Panc1 (cell line): ENCODE measurements at regions not wholly inside any gene's neighbourhood (a gene's known extent, or its start where the extent isn't known, plus 50 kb on each side); places are given as distances from the start of the nearest gene placed in this dataset.

ENCODE experiments used
- POLR2AphosphoS5 ChIP-seq: IDR thresholded peaks from 2 replicates; pipeline ENCODE4 v1.6.1; 2012; ENCODE audit warnings: mild to moderate bottlenecking, low read depth, low read length, moderate library complexity
- TF ChIP-seq, protein P1 (sequence below): fragments of 450-650 bp; IDR thresholded peaks from 2 replicates; pipeline ENCODE4 v1.5.1; 2017; ENCODE audit warnings: mild to moderate bottlenecking
- TF ChIP-seq, protein P2 (sequence below), 2 experiments: IDR thresholded peaks; 2 replicates each; pipeline ENCODE4 v1.6.1; 2011 to 2012; ENCODE audit warnings: low read depth in 2 of 2, control low read depth in 1 of 2, low read length in 1 of 2, mild to moderate bottlenecking in 1 of 2, moderate library complexity in 1 of 2; ENCODE audit not compliant: insufficient read depth in 1 of 2

DNA sequence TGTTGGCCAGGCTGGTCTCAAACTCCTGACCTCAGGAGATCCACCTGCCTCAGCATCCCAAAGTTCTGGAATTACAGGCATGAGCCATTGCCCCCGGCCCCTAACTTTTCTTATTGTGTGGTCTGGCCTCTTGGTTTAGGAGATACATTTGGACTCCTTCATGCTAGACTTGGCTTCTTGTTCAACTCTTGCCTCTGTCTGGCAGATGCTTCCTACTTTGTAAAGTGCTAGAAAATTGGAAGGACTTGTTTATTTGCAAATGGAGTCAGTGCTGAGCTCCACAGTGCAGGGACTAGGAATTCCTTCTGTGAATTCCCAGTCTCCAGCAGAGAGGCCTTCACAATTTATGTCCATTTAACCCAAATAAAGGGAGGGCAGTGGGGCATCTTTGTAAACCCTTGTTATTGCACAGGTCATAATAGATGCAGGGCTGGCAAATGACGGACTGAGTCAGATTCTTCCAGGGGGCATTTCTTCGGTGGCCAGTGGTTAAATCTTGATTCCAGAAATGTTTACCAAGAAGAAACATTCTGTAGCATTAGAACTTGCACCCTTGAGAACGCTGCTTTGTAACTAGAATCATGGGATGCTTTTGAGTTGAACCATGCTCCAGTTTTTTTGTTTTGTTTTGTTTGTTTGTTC, 73.8 kb upstream of the TBX3 start:
- TF ChIP-seq, protein P1, sequence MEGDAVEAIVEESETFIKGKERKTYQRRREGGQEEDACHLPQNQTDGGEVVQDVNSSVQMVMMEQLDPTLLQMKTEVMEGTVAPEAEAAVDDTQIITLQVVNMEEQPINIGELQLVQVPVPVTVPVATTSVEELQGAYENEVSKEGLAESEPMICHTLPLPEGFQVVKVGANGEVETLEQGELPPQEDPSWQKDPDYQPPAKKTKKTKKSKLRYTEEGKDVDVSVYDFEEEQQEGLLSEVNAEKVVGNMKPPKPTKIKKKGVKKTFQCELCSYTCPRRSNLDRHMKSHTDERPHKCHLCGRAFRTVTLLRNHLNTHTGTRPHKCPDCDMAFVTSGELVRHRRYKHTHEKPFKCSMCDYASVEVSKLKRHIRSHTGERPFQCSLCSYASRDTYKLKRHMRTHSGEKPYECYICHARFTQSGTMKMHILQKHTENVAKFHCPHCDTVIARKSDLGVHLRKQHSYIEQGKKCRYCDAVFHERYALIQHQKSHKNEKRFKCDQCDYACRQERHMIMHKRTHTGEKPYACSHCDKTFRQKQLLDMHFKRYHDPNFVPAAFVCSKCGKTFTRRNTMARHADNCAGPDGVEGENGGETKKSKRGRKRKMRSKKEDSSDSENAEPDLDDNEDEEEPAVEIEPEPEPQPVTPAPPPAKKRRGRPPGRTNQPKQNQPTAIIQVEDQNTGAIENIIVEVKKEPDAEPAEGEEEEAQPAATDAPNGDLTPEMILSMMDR: no peak
- TF ChIP-seq POLR2AphosphoS5: no peak
- TF ChIP-seq, protein P2, sequence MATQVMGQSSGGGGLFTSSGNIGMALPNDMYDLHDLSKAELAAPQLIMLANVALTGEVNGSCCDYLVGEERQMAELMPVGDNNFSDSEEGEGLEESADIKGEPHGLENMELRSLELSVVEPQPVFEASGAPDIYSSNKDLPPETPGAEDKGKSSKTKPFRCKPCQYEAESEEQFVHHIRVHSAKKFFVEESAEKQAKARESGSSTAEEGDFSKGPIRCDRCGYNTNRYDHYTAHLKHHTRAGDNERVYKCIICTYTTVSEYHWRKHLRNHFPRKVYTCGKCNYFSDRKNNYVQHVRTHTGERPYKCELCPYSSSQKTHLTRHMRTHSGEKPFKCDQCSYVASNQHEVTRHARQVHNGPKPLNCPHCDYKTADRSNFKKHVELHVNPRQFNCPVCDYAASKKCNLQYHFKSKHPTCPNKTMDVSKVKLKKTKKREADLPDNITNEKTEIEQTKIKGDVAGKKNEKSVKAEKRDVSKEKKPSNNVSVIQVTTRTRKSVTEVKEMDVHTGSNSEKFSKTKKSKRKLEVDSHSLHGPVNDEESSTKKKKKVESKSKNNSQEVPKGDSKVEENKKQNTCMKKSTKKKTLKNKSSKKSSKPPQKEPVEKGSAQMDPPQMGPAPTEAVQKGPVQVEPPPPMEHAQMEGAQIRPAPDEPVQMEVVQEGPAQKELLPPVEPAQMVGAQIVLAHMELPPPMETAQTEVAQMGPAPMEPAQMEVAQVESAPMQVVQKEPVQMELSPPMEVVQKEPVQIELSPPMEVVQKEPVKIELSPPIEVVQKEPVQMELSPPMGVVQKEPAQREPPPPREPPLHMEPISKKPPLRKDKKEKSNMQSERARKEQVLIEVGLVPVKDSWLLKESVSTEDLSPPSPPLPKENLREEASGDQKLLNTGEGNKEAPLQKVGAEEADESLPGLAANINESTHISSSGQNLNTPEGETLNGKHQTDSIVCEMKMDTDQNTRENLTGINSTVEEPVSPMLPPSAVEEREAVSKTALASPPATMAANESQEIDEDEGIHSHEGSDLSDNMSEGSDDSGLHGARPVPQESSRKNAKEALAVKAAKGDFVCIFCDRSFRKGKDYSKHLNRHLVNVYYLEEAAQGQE (IDR thresholded peaks at IDR 0.05; ENCODE audit: insufficient read depth in 1 of 2, low read depth in 2 of 2, low read length in 1 of 2): no peak
